ENCODE measurements at regions not wholly inside any gene's neighbourhood (a gene's known extent, or its start where the extent isn't known, plus 50 kb on each side); places are given as distances from the start of the nearest gene placed in this dataset.

GRCh38 chr5:15020736-15021135 is 149.2 kb upstream of the ANKH start:
- Histone ChIP-seq H3K9me3 (no peaks in the 10 kb centered on the region), H3K27me3 (peaks cover 0 to 3% (median 0%) of the 10 kb centered on the region in 4 donors), H3K36me3 (no peaks in the 10 kb centered on the region), H3K4me1 (no peaks in the 10 kb centered on the region), H3K4me3 (no peak overlapping the region), H3K27ac (no peak overlapping the region)
- 88 to 97% methylated on average over 2 to 3 of the region's 3 CpGs for WGBS, 2 donors
- TF ChIP-seq CTCF (IDR thresholded peaks at IDR 0.05) (no peak), POLR2A (IDR thresholded peaks at IDR 0.05) (no peak)
- intact Hi-C loops (cut with DNase I), result no loop called here
- DNase-seq, result no peak

GRCh38 chr5:15014809-15015208 is 143.2 kb upstream of the ANKH start:
- Histone ChIP-seq H3K4me3 (no peak overlapping the region), H3K36me3 (no peaks in the 10 kb centered on the region), H3K9me3 (no peaks in the 10 kb centered on the region), H3K27ac (no peak overlapping the region), H3K4me1 (peaks cover 0 to 3% (median 3%) of the 10 kb centered on the region in 3 donors), H3K27me3 (no peaks in the 10 kb centered on the region)
- no peak for DNase-seq
- no peak for TF ChIP-seq POLR2A (IDR thresholded peaks at IDR 0.05)
- TF ChIP-seq CTCF (IDR thresholded peaks at IDR 0.05), result no peak
- WGBS, 2 donors, result 36 to 55% methylated on average over 3 of the region's 3 CpGs
- intact Hi-C loops (cut with DNase I), result no loop called here

GRCh38 chr5:15013654-15014463 is 142.3 kb upstream of the ANKH start:
- no peaks in the 10 kb centered on the region for H3K9me3 ChIP-seq
- no peak overlapping the region for H3K4me3 ChIP-seq
- intact Hi-C loops (cut with DNase I), result no loop called here
- peaks cover 0 to 13% (median 10%) of the 10 kb centered on the region in 3 donors for H3K4me1 ChIP-seq
- H3K36me3 ChIP-seq, result no peaks in the 10 kb centered on the region
- no peak overlapping the region for H3K27ac ChIP-seq
- TF ChIP-seq CTCF (IDR thresholded peaks at IDR 0.05) (peak; percentile 29 to 76 (median 62)), POLR2A (IDR thresholded peaks at IDR 0.05) (no peak)
- no peak for DNase-seq
- no peaks in the 10 kb centered on the region for H3K27me3 ChIP-seq
- 43 to 57% methylated on average over 3 of the region's 3 CpGs for WGBS, 2 donors

GRCh38 chr5:15012061-15012460 is 140.5 kb upstream of the ANKH start:
- Histone ChIP-seq H3K4me3 (no peak overlapping the region), H3K36me3 (no peaks in the 10 kb centered on the region), H3K27ac (no peak overlapping the region), H3K27me3 (no peaks in the 10 kb centered on the region), H3K4me1 (peaks cover 0 to 25% (median 22%) of the 10 kb centered on the region in 3 donors), H3K9me3 (no peaks in the 10 kb centered on the region)
- no peak for DNase-seq
- intact Hi-C loops (cut with DNase I), result no loop called here
- TF ChIP-seq POLR2A (IDR thresholded peaks at IDR 0.05), result no peak
- no peak for TF ChIP-seq CTCF (IDR thresholded peaks at IDR 0.05)

- Histone ChIP-seq H3K4me1 (peaks cover 0 to 25% (median 22%) of the 10 kb centered on the region in 3 donors), H3K36me3 (no peaks in the 10 kb centered on the region), H3K9me3 (no peaks in the 10 kb centered on the region), H3K4me3 (no peak overlapping the region), H3K27me3 (no peaks in the 10 kb centered on the region), H3K27ac (no peak overlapping the region)
- no peak for DNase-seq
- intact Hi-C loops (cut with DNase I), result no loop called here
- TF ChIP-seq POLR2A (IDR thresholded peaks at IDR 0.05) (no peak), CTCF (IDR thresholded peaks at IDR 0.05) (no peak)
- 80 to 86% methylated on average over 4 of the region's 4 CpGs for WGBS, 2 donors
These were observed 139.4 kb upstream of the ANKH start for GRCh38 chr5:15010936-15011335.

Measured in esophagus squamous epithelium (tissue), 5 donors.